Ascending aorta (tissue), 2 donors: ENCODE measurements at regions not wholly inside any gene's neighbourhood (a gene's known extent, or its start where the extent isn't known, plus 50 kb on each side); places are given as distances from the start of the nearest gene placed in this dataset.
A peak's percentile ranks its signal among the peaks of the same experiment; 100 is the strongest.

Experiments used
- DNase-seq, 2 donors: peaks; one replicate each; pipeline ENCODE4 v3.0.0-alpha.2; 2019; ENCODE audit warnings: low spot score in 2 of 2
- H3K27ac ChIP-seq, 2 donors: fragments of 200-600 bp; sonication (generic); one replicate each; pipeline ENCODE4 v1.5.1; 2016 to 2017; ENCODE audit warnings: mild to moderate bottlenecking in 1 of 2
- H3K27me3 ChIP-seq: fragments of 200-600 bp; sonication (generic); one replicate; pipeline ENCODE4 v1.5.1; 2017
- H3K36me3 ChIP-seq, 2 donors: fragments of 200-600 bp; sonication (generic); one replicate each; pipeline ENCODE4 v1.5.1; 2016
- H3K4me1 ChIP-seq, 2 donors: fragments of 200-600 bp; sonication (generic); one replicate each; pipeline ENCODE4 v1.5.1; 2016 to 2017; ENCODE audit warnings: mild to moderate bottlenecking in 1 of 2
- H3K4me3 ChIP-seq, 2 donors: fragments of 200-600 bp; sonication (generic); one replicate each; pipeline ENCODE4 v1.5.1; 2016 to 2017; ENCODE audit warnings: mild to moderate bottlenecking in 1 of 2
- H3K9me3 ChIP-seq, 2 donors: fragments of 200-600 bp; sonication (generic); one replicate each; pipeline ENCODE4 v1.5.1; 2016
- CTCF ChIP-seq, 3 experiments: fragments of 200-600 bp in 2 of 3; fragments of 450-650 bp in 1 of 3; sonication (generic) in 2 of 3; IDR thresholded peaks; one replicate each; pipeline ENCODE4 v1.5.1; 2016 to 2019; ENCODE audit warnings: antibody characterized with exemption in 3 of 3, mild to moderate bottlenecking in 1 of 3, moderate library complexity in 1 of 3
- intact Hi-C: fragments of 100-400 bp; cut with DNase I; formaldehyde crosslinking; loops from one replicate; pipeline ENCODE4 v1.15.1; 2023

DNA sequence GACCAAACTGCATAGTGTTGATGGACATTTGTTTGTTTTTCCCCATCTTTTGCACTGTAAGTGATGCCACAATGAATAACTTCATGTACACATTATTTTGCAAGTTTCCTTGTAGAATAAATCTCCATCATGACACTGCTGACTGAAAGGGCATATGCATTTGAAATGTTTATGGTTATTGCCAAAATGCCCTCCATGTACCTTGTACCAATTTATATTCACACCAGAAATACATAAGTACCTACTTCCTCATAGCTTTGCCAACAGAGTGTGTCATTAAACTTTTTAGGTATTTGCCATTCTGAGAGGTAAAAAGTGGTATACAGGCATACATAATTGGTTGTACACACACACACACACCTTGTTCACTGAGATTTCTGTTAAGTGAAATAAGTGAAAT is 361.0 kb upstream of the PCSK5 start:
- H3K4me1 ChIP-seq = peaks cover 0 to 4% of the 10 kb centered on the region in 2 donors
- TF ChIP-seq CTCF (IDR thresholded peaks at IDR 0.05) = no peak
- H3K36me3 ChIP-seq = no peaks in the 10 kb centered on the region
- no peak overlapping the region for H3K27ac ChIP-seq
- intact Hi-C loops = no loop called here
- no peaks in the 10 kb centered on the region for H3K9me3 ChIP-seq
- no peak overlapping the region for H3K4me3 ChIP-seq
- H3K27me3 ChIP-seq = no peaks in the 10 kb centered on the region
- DNase-seq = no peak

GRCh38 chr9:75531588-75531987 is 358.9 kb upstream of the PCSK5 start:
- Histone ChIP-seq H3K9me3 (no peaks in the 10 kb centered on the region), H3K27me3 (no peaks in the 10 kb centered on the region), H3K36me3 (no peaks in the 10 kb centered on the region), H3K4me1 (peaks cover 0 to 4% of the 10 kb centered on the region in 2 donors), H3K27ac (peak overlapping the region in 1 of 2 donors; percentile 28), H3K4me3 (no peak overlapping the region)
- intact Hi-C loops = no loop called here
- peak in 1 of 2 donors; percentile 83 for DNase-seq
- TF ChIP-seq CTCF (IDR thresholded peaks at IDR 0.05) = no peak

- Histone ChIP-seq H3K27me3 (no peaks in the 10 kb centered on the region), H3K27ac (peak overlapping the region in 1 of 2 donors; percentile 28), H3K9me3 (no peaks in the 10 kb centered on the region), H3K4me1 (peaks cover 0 to 4% of the 10 kb centered on the region in 2 donors), H3K36me3 (no peaks in the 10 kb centered on the region), H3K4me3 (no peak overlapping the region)
- intact Hi-C loops = no loop called here
- no peak for TF ChIP-seq CTCF (IDR thresholded peaks at IDR 0.05)
- no peak for DNase-seq
These were observed 358.0 kb upstream of the PCSK5 start for GRCh38 chr9:75532233-75533050.

DNA sequence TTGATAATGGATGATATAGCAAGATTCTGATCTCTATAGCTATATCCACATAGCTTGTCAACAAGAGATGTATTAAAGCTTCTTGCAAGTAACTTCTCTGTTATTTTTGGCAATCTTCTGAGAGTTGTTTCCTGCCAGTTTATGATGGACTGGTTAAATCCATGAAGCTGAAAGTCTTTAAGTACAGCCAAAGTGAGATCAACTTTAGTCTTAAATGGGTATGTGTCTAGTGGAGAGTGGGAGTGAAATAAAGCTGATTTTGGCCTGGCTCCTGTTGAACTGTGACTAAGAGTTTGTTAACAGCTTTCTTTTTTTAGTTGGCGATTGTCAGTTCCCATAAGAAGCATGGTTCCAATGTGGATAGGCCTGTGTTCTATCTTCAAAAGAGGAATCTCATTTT is 350.9 kb upstream of the PCSK5 start:
- Histone ChIP-seq H3K27ac (peak overlapping the region in 1 of 2 donors; percentile 61), H3K36me3 (no peaks in the 10 kb centered on the region), H3K4me1 (no peaks in the 10 kb centered on the region), H3K27me3 (no peaks in the 10 kb centered on the region), H3K9me3 (no peaks in the 10 kb centered on the region), H3K4me3 (no peak overlapping the region)
- DNase-seq = no peak
- TF ChIP-seq CTCF (IDR thresholded peaks at IDR 0.05) = no peak
- intact Hi-C loops = no loop called here

DNA sequence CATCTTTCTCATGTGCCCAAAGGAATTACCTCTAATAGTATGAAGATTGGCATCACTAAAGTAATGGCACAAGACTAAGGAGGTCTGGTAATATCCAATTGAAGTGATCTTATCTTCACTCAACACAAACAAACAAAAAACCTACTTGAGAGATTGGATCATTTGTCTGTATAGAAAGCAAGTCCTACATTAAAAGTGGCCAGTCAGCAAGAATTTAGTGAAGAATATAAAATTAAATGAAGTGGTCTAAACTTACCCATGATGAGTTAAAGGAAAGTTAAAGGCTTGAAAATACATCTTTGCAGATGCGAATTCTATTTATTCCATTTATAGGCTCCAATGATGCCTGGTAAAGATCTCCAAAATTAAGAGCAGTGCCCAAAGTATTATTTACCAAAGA is 350.3 kb upstream of the PCSK5 start:
- intact Hi-C loops = no loop called here
- Histone ChIP-seq H3K27me3 (no peaks in the 10 kb centered on the region), H3K9me3 (no peaks in the 10 kb centered on the region), H3K4me1 (no peaks in the 10 kb centered on the region), H3K27ac (peak overlapping the region; percentile 24 to 61), H3K4me3 (no peak overlapping the region), H3K36me3 (no peaks in the 10 kb centered on the region)
- no peak for DNase-seq
- no peak for TF ChIP-seq CTCF (IDR thresholded peaks at IDR 0.05)
